Bronchial epithelial cell (primary cell): ENCODE measurements at regions not wholly inside any gene's neighbourhood (a gene's known extent, or its start where the extent isn't known, plus 50 kb on each side); places are given as distances from the start of the nearest gene placed in this dataset.
A peak's percentile ranks its signal among the peaks of the same experiment; 100 is the strongest.

Source experiments
- DNase-seq: peaks from one replicate; pipeline ENCODE4 v3.0.0-alpha.2; 2010; ENCODE audit warnings: low read depth
- FAIRE-seq: peaks from 2 replicates; lab custom pipeline; 2011; peaks lifted over from hg19 to GRCh38; lab: Jason Lieb, UNC
- H3K27me3 ChIP-seq: 2 replicates; pipeline ENCODE4 v1.5.1; 2011; ENCODE audit warnings: low read length; ENCODE audit not compliant: control insufficient read depth, insufficient read depth
- H3K36me3 ChIP-seq: 2 replicates; pipeline ENCODE4 v1.5.1; 2011; ENCODE audit warnings: low read length; ENCODE audit not compliant: control insufficient read depth, insufficient read depth
- H3K4me3 ChIP-seq: 2 replicates; pipeline ENCODE4 v1.5.1; 2011; ENCODE audit warnings: mild to moderate bottlenecking, low read depth, low read length, control low read depth
- TF ChIP-seq, protein P1 (sequence below): IDR thresholded peaks from 2 replicates; pipeline ENCODE4 v1.5.1; 2011; ENCODE audit warnings: mild to moderate bottlenecking, moderate library complexity, low read length, control low read depth, inconsistent platforms; ENCODE audit not compliant: insufficient read depth, severe bottlenecking

DNA sequence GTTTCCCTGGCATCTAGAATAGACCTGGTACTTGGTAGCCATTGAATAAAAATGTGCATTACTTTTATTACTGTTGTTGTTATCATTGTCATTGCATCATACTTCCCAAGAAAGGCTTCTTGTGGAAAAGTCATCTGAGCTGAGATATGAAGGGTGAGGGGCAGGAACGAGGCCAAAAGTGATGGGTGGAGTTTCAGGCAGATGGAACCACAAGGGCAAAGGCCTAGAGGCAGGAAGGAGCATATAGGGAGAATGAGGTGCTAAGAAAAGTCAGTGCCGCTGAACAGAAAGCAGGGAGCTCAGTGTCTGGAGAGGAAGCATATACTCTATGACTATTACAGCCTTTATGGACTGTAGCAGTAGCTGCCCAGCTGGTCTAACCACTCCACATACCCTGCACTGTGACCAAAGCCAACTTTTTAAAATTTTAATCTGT is 219.3 kb downstream of the SPP2 start:
- DNase-seq (peak; percentile 52), FAIRE-seq (peak; percentile 66)
- H3K4me3 ChIP-seq, result no peak overlapping the region
- H3K27me3 ChIP-seq, result no peaks in the 10 kb centered on the region
- TF ChIP-seq, protein P1, sequence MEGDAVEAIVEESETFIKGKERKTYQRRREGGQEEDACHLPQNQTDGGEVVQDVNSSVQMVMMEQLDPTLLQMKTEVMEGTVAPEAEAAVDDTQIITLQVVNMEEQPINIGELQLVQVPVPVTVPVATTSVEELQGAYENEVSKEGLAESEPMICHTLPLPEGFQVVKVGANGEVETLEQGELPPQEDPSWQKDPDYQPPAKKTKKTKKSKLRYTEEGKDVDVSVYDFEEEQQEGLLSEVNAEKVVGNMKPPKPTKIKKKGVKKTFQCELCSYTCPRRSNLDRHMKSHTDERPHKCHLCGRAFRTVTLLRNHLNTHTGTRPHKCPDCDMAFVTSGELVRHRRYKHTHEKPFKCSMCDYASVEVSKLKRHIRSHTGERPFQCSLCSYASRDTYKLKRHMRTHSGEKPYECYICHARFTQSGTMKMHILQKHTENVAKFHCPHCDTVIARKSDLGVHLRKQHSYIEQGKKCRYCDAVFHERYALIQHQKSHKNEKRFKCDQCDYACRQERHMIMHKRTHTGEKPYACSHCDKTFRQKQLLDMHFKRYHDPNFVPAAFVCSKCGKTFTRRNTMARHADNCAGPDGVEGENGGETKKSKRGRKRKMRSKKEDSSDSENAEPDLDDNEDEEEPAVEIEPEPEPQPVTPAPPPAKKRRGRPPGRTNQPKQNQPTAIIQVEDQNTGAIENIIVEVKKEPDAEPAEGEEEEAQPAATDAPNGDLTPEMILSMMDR, result no peak
- H3K36me3 ChIP-seq, result no peaks in the 10 kb centered on the region

DNA sequence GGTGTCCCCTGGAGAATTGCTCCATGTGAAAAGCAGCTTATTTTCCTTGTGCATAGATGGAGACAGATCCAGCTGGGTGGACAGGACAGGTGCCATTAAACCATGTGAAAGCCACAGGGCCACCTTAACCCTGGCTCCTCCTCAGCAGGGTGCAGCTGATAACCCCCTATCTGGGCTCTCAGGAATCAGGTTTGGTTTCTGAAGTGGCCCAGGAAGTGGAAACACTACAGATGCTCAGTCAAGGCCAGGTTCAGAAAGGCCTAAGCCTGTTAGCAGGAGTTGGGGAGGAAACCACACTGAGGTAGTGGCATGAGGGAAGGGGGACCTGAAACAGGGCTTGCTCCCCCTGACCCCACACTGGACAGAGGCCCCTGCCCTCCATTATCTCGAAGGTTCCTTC is 217.0 kb downstream of the SPP2 start:
- Histone ChIP-seq H3K27me3 (no peaks in the 10 kb centered on the region), H3K36me3 (no peaks in the 10 kb centered on the region), H3K4me3 (no peak overlapping the region)
- TF ChIP-seq, protein P1, result no peak
- FAIRE-seq (peak; percentile 50), DNase-seq (no peak)

GRCh38 chr2:234266952-234267351 is 216.4 kb downstream of the SPP2 start:
- no peak for DNase-seq
- TF ChIP-seq, protein P1, result no peak
- no peaks in the 10 kb centered on the region for H3K27me3 ChIP-seq
- no peaks in the 10 kb centered on the region for H3K36me3 ChIP-seq
- no peak overlapping the region for H3K4me3 ChIP-seq
- no peak for FAIRE-seq

GRCh38 chr2:234265206-234265605 is 214.7 kb downstream of the SPP2 start:
- Histone ChIP-seq H3K36me3 (no peaks in the 10 kb centered on the region), H3K27me3 (no peaks in the 10 kb centered on the region), H3K4me3 (no peak overlapping the region)
- FAIRE-seq, result no peak
- no peak for DNase-seq
- TF ChIP-seq, protein P1, result no peak

GRCh38 chr2:234261736-234262135 is 211.2 kb downstream of the SPP2 start:
- Histone ChIP-seq H3K4me3 (no peak overlapping the region), H3K36me3 (no peaks in the 10 kb centered on the region), H3K27me3 (no peaks in the 10 kb centered on the region)
- TF ChIP-seq, protein P1, result no peak
- DNase-seq, result peak; percentile 78
- no peak for FAIRE-seq

GRCh38 chr2:234259440-234259839 is 208.9 kb downstream of the SPP2 start:
- H3K27me3 ChIP-seq, result no peaks in the 10 kb centered on the region
- FAIRE-seq (no peak), DNase-seq (no peak)
- no peaks in the 10 kb centered on the region for H3K36me3 ChIP-seq
- TF ChIP-seq, protein P1, result no peak
- no peak overlapping the region for H3K4me3 ChIP-seq
